Epithelial cell of proximal tubule (primary cell): ENCODE measurements at regions not wholly inside any gene's neighbourhood (a gene's known extent, or its start where the extent isn't known, plus 50 kb on each side); places are given as distances from the start of the nearest gene placed in this dataset.

Experiments
- DNase-seq: peaks from one replicate; pipeline ENCODE4 v3.0.0-alpha.2; 2011; ENCODE audit warnings: low read depth
- H3K4me3 ChIP-seq: 2 replicates; pipeline ENCODE4 v1.5.1; 2011; ENCODE audit warnings: low read depth, mild to moderate bottlenecking, low read length
- TF ChIP-seq, protein P1 (sequence below): conservative IDR thresholded peaks from 2 replicates; pipeline ENCODE4 v1.5.1; 2012; ENCODE audit warnings: low read depth, mild to moderate bottlenecking, low read length

DNA sequence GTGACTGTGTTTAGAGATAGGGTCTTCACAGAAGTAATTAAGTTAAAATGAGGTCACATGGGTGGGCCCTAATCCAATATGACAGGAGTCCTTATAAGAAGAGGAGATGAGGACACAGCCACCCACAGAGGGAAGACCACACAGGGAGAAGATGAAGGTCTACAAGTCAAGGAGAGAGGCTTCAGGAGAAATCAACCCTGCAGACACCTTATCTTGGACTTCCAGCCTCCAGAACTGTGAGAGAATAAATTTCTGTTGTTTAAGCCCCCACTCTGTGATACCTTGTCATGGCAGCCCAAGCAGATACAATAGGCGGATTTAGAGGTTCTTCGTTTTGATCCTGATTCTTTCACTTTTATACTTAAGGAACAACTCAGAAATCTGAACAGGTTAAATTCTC lies 63.5 kb upstream of the NEDD9 start:
- no peak for DNase-seq
- no peak overlapping the region for H3K4me3 ChIP-seq
- TF ChIP-seq, protein P1, sequence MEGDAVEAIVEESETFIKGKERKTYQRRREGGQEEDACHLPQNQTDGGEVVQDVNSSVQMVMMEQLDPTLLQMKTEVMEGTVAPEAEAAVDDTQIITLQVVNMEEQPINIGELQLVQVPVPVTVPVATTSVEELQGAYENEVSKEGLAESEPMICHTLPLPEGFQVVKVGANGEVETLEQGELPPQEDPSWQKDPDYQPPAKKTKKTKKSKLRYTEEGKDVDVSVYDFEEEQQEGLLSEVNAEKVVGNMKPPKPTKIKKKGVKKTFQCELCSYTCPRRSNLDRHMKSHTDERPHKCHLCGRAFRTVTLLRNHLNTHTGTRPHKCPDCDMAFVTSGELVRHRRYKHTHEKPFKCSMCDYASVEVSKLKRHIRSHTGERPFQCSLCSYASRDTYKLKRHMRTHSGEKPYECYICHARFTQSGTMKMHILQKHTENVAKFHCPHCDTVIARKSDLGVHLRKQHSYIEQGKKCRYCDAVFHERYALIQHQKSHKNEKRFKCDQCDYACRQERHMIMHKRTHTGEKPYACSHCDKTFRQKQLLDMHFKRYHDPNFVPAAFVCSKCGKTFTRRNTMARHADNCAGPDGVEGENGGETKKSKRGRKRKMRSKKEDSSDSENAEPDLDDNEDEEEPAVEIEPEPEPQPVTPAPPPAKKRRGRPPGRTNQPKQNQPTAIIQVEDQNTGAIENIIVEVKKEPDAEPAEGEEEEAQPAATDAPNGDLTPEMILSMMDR, result no peak

DNA sequence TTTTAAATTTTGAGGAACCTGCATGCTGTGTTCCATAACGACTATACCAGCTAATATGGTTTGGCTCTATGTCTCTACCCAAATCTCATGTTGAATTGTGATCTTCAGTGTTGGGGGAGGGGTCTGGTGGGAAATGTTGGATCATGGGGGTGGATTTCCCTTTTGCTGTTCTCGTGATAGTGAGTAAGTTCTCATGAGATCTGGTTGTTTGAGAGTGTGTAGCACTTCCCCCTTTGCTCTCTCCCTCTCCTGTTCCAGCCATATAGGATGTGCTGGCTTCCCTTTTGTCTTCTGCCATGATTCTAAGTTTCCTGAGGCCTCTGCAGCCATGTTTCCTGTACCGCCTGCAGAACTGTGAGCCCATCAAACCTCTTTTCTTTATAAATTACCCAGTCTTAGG lies 61.8 kb upstream of the NEDD9 start:
- TF ChIP-seq, protein P1, result no peak
- no peak for DNase-seq
- no peak overlapping the region for H3K4me3 ChIP-seq

DNA sequence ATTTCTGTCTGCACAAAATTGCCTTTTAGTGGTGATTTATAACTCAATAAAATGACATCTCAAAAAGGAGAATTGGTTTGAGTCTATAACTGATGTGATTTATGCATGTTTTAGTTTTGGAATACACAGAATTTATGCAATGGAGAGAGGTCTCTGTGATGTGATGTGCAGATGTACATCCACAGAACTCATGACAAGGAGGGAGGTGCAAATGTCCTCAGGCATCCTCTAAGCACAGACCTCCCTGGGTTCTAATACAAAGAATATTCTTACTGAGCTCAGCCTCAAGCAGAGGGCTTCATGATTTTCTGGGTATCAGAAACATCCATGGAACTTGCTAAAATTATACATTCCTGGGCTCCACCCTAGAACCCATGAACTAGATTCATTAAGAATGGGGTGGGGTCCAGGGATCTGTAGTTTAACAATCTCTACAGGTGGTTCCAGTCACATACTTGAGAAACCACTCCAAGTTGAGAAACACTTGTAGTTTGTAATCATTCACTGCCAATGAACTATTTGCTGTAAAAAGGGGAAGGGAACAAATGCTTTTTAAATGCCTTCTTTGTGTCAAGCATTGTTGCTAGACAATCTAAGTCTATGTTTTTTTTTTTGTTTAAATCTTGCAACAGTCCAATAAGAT lies 60.2 kb upstream of the NEDD9 start:
- no peak overlapping the region for H3K4me3 ChIP-seq
- TF ChIP-seq, protein P1, result no peak
- DNase-seq, result no peak

DNA sequence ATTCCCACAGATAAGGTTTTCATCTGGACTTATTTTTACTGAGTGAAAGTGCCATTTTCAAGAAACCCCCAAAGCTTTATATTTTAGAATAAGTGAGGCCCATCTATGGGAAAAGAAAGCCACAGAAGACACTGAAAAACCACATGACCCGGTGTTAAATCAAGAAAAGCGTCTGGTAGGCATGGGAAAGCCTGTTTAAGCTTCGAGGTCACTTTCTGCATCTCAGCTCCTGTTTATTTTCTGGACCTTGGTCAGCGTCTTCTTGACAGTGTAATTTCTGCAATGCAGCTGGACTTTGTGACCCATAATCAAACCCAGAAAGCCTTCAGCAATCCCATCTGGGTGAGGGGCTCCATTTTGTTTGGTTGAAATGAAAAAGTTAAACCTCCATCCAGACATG lies 59.6 kb upstream of the NEDD9 start:
- no peak overlapping the region for H3K4me3 ChIP-seq
- DNase-seq, result no peak
- TF ChIP-seq, protein P1, result no peak

DNA sequence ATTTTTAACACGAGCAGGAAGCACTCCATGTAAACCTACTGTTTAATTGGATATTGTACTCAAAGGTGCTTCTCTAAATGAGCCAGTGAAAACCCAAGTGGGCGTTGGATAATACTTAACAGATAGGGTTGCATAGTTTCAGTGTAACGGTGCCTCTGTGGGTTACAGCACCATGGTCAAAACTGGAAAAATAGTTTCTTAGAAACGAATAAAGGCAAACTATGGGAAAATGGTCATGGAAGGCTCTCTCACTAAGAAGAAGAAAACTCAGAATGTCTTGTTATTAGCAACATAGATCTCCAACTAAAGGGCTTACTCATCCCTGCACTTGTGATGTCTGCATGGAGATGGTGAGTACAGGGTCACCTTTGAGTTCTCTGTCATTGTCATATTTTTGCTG lies 59.1 kb upstream of the NEDD9 start:
- no peak for DNase-seq
- TF ChIP-seq, protein P1, result no peak
- H3K4me3 ChIP-seq, result no peak overlapping the region

DNA sequence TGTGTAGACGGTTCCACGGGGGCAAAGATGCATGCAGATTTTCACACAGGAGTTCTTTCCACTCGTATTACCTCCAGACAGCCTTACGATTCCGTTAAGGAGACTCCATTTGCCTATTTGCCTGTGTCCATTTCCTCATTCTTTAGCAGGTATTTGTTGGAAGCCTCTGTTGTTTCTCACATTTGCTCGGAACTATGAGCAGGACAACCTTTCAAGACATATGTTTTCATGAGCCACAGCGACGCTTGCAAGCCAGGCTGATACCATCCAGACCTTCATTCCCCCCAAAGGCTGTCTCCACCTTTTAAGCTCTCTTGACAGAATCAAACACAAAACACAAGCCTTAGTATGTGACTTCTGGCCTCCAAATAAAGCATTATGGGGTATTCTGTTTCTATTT lies 57.6 kb upstream of the NEDD9 start:
- DNase-seq, result no peak
- TF ChIP-seq, protein P1, result no peak
- no peak overlapping the region for H3K4me3 ChIP-seq

DNA sequence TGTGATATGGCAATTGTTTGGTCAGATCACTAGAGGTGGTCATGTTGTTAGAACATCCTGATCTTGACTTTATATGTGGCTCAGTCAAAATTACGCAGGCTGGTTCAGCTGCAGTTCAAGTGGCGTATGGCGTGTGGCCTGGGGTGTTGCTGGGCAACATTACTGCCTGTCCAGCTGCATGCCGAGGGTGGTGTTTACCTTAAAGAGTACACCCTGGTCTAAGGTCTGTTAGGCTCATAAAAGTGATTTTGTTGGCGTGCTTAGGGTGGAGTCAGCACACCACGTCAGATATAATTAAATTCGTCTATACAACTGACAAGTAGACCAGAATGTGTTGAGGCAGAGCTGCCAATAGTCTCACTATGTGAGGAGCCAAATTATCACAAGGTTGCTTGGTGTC lies 55.6 kb upstream of the NEDD9 start:
- TF ChIP-seq, protein P1, result no peak
- H3K4me3 ChIP-seq, result no peak overlapping the region
- no peak for DNase-seq
